Smooth muscle cell (in vitro differentiated cells): ENCODE measurements at regions not wholly inside any gene's neighbourhood (a gene's known extent, or its start where the extent isn't known, plus 50 kb on each side); places are given as distances from the start of the nearest gene placed in this dataset.

ENCODE experiments used
- DNase-seq: peaks from one replicate; lab custom pipeline; 2025; ENCODE audit not compliant: unreplicated experiment; lab: John Stamatoyannopoulos, UW
- H2AFZ ChIP-seq: fragments of 200-600 bp; sonication (generic); 2 replicates; pipeline ENCODE4 v1.6.0; 2016; ENCODE audit warnings: antibody characterized with exemption, low read depth, mild to moderate bottlenecking
- H3F3A ChIP-seq: fragments of 200-600 bp; sonication (generic); 2 replicates; pipeline ENCODE4 v1.6.0; 2017; ENCODE audit warnings: antibody characterized with exemption, low read depth
- H3K27ac ChIP-seq: fragments of 200-600 bp; sonication (generic); 2 replicates; pipeline ENCODE4 v1.5.1; 2016; ENCODE audit warnings: low read depth, mild to moderate bottlenecking
- H3K27me3 ChIP-seq: fragments of 200-600 bp; sonication (generic); 2 replicates; pipeline ENCODE4 v1.6.1; 2016; ENCODE audit warnings: low read depth, mild to moderate bottlenecking
- H3K36me3 ChIP-seq: fragments of 200-600 bp; sonication (generic); 2 replicates; pipeline ENCODE4 v1.5.1; 2016; ENCODE audit warnings: low read depth
- H3K4me1 ChIP-seq: fragments of 200-600 bp; sonication (generic); 2 replicates; pipeline ENCODE4 v1.5.1; 2016; ENCODE audit warnings: low read depth
- H3K4me2 ChIP-seq: fragments of 200-600 bp; sonication (generic); 2 replicates; pipeline ENCODE4 v1.6.0; 2016; ENCODE audit warnings: mild to moderate bottlenecking
- H3K4me3 ChIP-seq: fragments of 200-600 bp; sonication (generic); 2 replicates; pipeline ENCODE4 v1.5.1; 2016; ENCODE audit warnings: mild to moderate bottlenecking
- H3K79me2 ChIP-seq: fragments of 200-600 bp; sonication (generic); 2 replicates; pipeline ENCODE4 v1.6.0; 2016; ENCODE audit warnings: low read depth, mild to moderate bottlenecking
- H3K9ac ChIP-seq: fragments of 200-600 bp; sonication (generic); 2 replicates; pipeline ENCODE4 v1.6.0; 2016; ENCODE audit warnings: low read depth
- H3K9me3 ChIP-seq: fragments of 200-600 bp; sonication (generic); replicated peaks from 2 replicates; pipeline ENCODE4 v1.5.1; 2016; ENCODE audit warnings: low read depth
- H4K20me1 ChIP-seq: fragments of 200-600 bp; sonication (generic); 2 replicates; pipeline ENCODE4 v1.6.0; 2016; ENCODE audit warnings: low read depth
- CTCF ChIP-seq: fragments of 200-600 bp; sonication (generic); IDR thresholded peaks from 2 replicates; pipeline ENCODE4 v1.5.1; 2017; ENCODE audit warnings: borderline replicate concordance, mild to moderate bottlenecking, antibody characterized with exemption; ENCODE audit not compliant: insufficient read depth, poor library complexity, severe bottlenecking
- WGBS: methylation state at CpG from one replicate; pipeline ENCODE4 v1.1.7; 2016; ENCODE audit warnings: low lambda C conversion rate; 5-methylcytosine and 5-hydroxymethylcytosine counted together

- H3K4me2 ChIP-seq: no peak overlapping the region
- DNase-seq: no peak
- TF ChIP-seq CTCF: no peak
- WGBS: 90% methylated on average over 5 of the region's 5 CpGs
- H3K27me3 ChIP-seq: no peaks in the 10 kb centered on the region
- H3K27ac ChIP-seq: no peak overlapping the region
- H3F3A ChIP-seq: no peaks in the 10 kb centered on the region
- peaks cover under 1% of the 10 kb centered on the region for H3K4me1 ChIP-seq
- no peaks in the 10 kb centered on the region for H4K20me1 ChIP-seq
- H3K4me3 ChIP-seq: no peak overlapping the region
- H3K79me2 ChIP-seq: no peaks in the 10 kb centered on the region
- H3K9ac ChIP-seq: no peak overlapping the region
- no peaks in the 10 kb centered on the region for H3K36me3 ChIP-seq
- H2AFZ ChIP-seq: no peak overlapping the region
- H3K9me3 ChIP-seq: no peaks in the 10 kb centered on the region
Observed at GRCh38 chr1:60861961-60862567, 220.3 kb upstream of the NFIA start.

GRCh38 chr1:60859111-60859510 lies 223.2 kb upstream of the NFIA start:
- Histone ChIP-seq H3K27ac (no peak overlapping the region), H3K4me3 (no peak overlapping the region), H3K27me3 (no peaks in the 10 kb centered on the region), H3K9me3 (no peaks in the 10 kb centered on the region), H3K4me1 (no peaks in the 10 kb centered on the region), H3K79me2 (no peaks in the 10 kb centered on the region), H3K36me3 (no peaks in the 10 kb centered on the region), H4K20me1 (no peaks in the 10 kb centered on the region), H3F3A (no peaks in the 10 kb centered on the region), H3K9ac (no peak overlapping the region), H2AFZ (no peak overlapping the region), H3K4me2 (no peak overlapping the region)
- no peak for DNase-seq
- WGBS: 86% methylated on average over 2 of the region's 2 CpGs
- TF ChIP-seq CTCF: no peak

GRCh38 chr1:60857851-60858250 lies 224.5 kb upstream of the NFIA start:
- Histone ChIP-seq H2AFZ (no peak overlapping the region), H3K4me1 (no peaks in the 10 kb centered on the region), H3K9ac (no peak overlapping the region), H3K36me3 (no peaks in the 10 kb centered on the region), H3K9me3 (no peaks in the 10 kb centered on the region), H3F3A (no peaks in the 10 kb centered on the region), H3K4me2 (no peak overlapping the region), H3K27ac (no peak overlapping the region), H4K20me1 (no peaks in the 10 kb centered on the region), H3K27me3 (no peaks in the 10 kb centered on the region), H3K79me2 (no peaks in the 10 kb centered on the region), H3K4me3 (no peak overlapping the region)
- no peak for TF ChIP-seq CTCF
- WGBS: 97% methylated on average over 2 of the region's 2 CpGs
- no peak for DNase-seq

GRCh38 chr1:60850084-60850483 lies 232.3 kb upstream of the NFIA start:
- WGBS: 92% methylated on average over 1 of the region's 1 CpG
- Histone ChIP-seq H3K27ac (no peak overlapping the region), H3K36me3 (no peaks in the 10 kb centered on the region), H4K20me1 (no peaks in the 10 kb centered on the region), H3K79me2 (no peaks in the 10 kb centered on the region), H3K4me1 (no peaks in the 10 kb centered on the region), H3F3A (no peaks in the 10 kb centered on the region), H3K9ac (no peak overlapping the region), H2AFZ (no peak overlapping the region), H3K27me3 (no peaks in the 10 kb centered on the region), H3K9me3 (no peaks in the 10 kb centered on the region), H3K4me3 (no peak overlapping the region), H3K4me2 (no peak overlapping the region)
- no peak for DNase-seq
- no peak for TF ChIP-seq CTCF
